ENCODE measurements at regions not wholly inside any gene's neighbourhood (a gene's known extent, or its start where the extent isn't known, plus 50 kb on each side); places are given as distances from the start of the nearest gene placed in this dataset.

GRCh38 chr2:16442971-16443370 lies 222.7 kb downstream of the CYRIA start (continued):
- no peak for TF ChIP-seq ZBTB33 (IDR thresholded peaks at IDR 0.05; ENCODE audit: borderline replicate concordance, low read depth)
- no peak for TF ChIP-seq CHD2 (IDR thresholded peaks at IDR 0.05; ENCODE audit: low read length, partially characterized antibody)
- TF ChIP-seq, protein P1, sequence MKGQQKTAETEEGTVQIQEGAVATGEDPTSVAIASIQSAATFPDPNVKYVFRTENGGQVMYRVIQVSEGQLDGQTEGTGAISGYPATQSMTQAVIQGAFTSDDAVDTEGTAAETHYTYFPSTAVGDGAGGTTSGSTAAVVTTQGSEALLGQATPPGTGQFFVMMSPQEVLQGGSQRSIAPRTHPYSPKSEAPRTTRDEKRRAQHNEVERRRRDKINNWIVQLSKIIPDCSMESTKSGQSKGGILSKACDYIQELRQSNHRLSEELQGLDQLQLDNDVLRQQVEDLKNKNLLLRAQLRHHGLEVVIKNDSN (IDR thresholded peaks at IDR 0.05; ENCODE audit: borderline replicate concordance, low read depth) = no peak
- TF ChIP-seq, protein P2, sequence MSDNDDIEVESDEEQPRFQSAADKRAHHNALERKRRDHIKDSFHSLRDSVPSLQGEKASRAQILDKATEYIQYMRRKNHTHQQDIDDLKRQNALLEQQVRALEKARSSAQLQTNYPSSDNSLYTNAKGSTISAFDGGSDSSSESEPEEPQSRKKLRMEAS (IDR thresholded peaks at IDR 0.05; ENCODE audit: low read depth) = no peak

GRCh38 chr2:16441431-16441830 lies 224.2 kb downstream of the CYRIA start:
- Histone ChIP-seq H3K27me3 (ENCODE audit: insufficient read depth) (no peaks in the 10 kb centered on the region), H3K9ac (no peak overlapping the region), H3K4me2 (no peak overlapping the region), H3K27ac (ENCODE audit: low read depth in 2 of 2, low read length in 1 of 2) (no peak overlapping the region), H3K9me2 (no peaks in the 10 kb centered on the region), H2AFZ (ENCODE audit: low read depth) (no peak overlapping the region), H3K4me1 (ENCODE audit: control insufficient read depth in 1 of 2, insufficient read depth in 2 of 2, low read depth in 1 of 2, low read length in 1 of 2) (no peaks in the 10 kb centered on the region), H3K79me2 (ENCODE audit: insufficient read depth) (no peaks in the 10 kb centered on the region), H3K9me3 (no peaks in the 10 kb centered on the region), H3K4me3 (ENCODE audit: low read depth in 2 of 2, low read length in 1 of 2) (no peak overlapping the region), H4K20me1 (ENCODE audit: insufficient read depth) (no peaks in the 10 kb centered on the region), H3K36me3 (replicated peaks in 1 of 2; ENCODE audit: control insufficient read depth in 1 of 2, insufficient read depth in 2 of 2, low read length in 1 of 2) (no peaks in the 10 kb centered on the region), H3F3A (replicated peaks; ENCODE audit: insufficient read depth) (no peaks in the 10 kb centered on the region)
- TF ChIP-seq RFX5 (IDR thresholded peaks at IDR 0.05; ENCODE audit: low read length) (no peak), SIN3A (IDR thresholded peaks at IDR 0.05; ENCODE audit: borderline replicate concordance, low read depth, low read length) (no peak), EP300 (IDR thresholded peaks at IDR 0.05; ENCODE audit: borderline replicate concordance in 1 of 2, low read depth in 1 of 2, low read length in 1 of 2) (no peak), EZH2phosphoT487 (IDR thresholded peaks at IDR 0.05; ENCODE audit: borderline replicate concordance, low read depth) (no peak), ZBTB33 (IDR thresholded peaks at IDR 0.05; ENCODE audit: borderline replicate concordance, low read depth) (no peak), RXRA (IDR thresholded peaks at IDR 0.05; ENCODE audit: borderline replicate concordance, low read depth) (no peak)
- TF ChIP-seq, protein P3, sequence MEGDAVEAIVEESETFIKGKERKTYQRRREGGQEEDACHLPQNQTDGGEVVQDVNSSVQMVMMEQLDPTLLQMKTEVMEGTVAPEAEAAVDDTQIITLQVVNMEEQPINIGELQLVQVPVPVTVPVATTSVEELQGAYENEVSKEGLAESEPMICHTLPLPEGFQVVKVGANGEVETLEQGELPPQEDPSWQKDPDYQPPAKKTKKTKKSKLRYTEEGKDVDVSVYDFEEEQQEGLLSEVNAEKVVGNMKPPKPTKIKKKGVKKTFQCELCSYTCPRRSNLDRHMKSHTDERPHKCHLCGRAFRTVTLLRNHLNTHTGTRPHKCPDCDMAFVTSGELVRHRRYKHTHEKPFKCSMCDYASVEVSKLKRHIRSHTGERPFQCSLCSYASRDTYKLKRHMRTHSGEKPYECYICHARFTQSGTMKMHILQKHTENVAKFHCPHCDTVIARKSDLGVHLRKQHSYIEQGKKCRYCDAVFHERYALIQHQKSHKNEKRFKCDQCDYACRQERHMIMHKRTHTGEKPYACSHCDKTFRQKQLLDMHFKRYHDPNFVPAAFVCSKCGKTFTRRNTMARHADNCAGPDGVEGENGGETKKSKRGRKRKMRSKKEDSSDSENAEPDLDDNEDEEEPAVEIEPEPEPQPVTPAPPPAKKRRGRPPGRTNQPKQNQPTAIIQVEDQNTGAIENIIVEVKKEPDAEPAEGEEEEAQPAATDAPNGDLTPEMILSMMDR (IDR thresholded peaks at IDR 0.05) = no peak
- TF ChIP-seq, protein P1 (IDR thresholded peaks at IDR 0.05; ENCODE audit: borderline replicate concordance, low read depth) = no peak
- TF ChIP-seq, protein P2 (IDR thresholded peaks at IDR 0.05; ENCODE audit: low read depth) = no peak
- ChIA-PET POLR2A (no interaction called here), CTCF (interaction anchor here (0.9 to 1.5 kb wide), 5 partner anchors 9 to 46 kb away, joined by 3 to 4 read pairs (median 4); no protein-coding TSS in a partner anchor)
- DNase-seq = no peak
- 22% methylated on average over 3 of the region's 3 CpGs for WGBS (ENCODE audit: low lambda C conversion rate)
